Panc1 (cell line): ENCODE measurements at regions not wholly inside any gene's neighbourhood (a gene's known extent, or its start where the extent isn't known, plus 50 kb on each side); places are given as distances from the start of the nearest gene placed in this dataset.

ENCODE experiments used
- SIN3A ChIP-seq: IDR thresholded peaks from 2 replicates; pipeline ENCODE4 v1.6.1; 2012; ENCODE audit warnings: low read depth, mild to moderate bottlenecking, low read length, moderate library complexity, borderline replicate concordance; ENCODE audit not compliant: insufficient read depth
- TF ChIP-seq, protein P1 (sequence below): fragments of 450-650 bp; IDR thresholded peaks from 2 replicates; pipeline ENCODE4 v1.5.1; 2017; ENCODE audit warnings: mild to moderate bottlenecking

DNA sequence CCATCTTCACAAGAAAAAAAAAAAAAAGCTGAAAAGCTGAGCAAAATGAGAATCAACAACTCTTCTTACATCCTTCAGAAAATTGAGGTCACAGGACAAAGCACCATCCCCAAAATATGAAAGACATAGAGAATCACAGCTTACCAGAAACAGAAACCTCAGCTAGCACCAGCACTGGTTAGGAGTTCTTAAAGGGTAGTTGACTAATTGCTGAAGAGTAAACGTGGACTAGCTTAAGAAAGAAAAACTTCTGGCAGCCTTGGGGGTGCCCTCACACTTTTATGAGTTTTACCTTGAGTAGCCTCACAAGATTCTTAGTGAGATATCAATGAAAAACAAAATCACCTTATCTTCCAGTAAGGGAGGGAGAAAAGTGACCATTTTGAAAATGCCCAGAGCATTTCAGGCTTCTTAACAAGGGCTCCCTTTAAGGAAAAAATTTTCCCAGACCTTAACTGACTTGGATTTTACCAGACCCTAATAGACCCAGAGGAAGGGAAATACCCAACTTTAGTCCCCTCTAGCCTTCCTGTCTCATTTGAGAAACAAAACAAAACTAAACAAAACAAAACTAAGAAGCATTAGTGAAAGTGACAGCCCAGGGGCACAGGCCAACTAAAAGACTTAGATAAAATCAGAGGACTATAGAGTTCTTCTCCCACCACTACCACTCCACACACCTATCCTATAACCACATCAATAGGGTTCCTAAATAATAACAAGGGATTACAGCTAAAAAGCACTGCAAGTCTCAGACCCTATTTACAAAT lies 888.6 kb downstream of the DIAPH3 start:
- TF ChIP-seq, protein P1, sequence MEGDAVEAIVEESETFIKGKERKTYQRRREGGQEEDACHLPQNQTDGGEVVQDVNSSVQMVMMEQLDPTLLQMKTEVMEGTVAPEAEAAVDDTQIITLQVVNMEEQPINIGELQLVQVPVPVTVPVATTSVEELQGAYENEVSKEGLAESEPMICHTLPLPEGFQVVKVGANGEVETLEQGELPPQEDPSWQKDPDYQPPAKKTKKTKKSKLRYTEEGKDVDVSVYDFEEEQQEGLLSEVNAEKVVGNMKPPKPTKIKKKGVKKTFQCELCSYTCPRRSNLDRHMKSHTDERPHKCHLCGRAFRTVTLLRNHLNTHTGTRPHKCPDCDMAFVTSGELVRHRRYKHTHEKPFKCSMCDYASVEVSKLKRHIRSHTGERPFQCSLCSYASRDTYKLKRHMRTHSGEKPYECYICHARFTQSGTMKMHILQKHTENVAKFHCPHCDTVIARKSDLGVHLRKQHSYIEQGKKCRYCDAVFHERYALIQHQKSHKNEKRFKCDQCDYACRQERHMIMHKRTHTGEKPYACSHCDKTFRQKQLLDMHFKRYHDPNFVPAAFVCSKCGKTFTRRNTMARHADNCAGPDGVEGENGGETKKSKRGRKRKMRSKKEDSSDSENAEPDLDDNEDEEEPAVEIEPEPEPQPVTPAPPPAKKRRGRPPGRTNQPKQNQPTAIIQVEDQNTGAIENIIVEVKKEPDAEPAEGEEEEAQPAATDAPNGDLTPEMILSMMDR = no peak
- TF ChIP-seq SIN3A = no peak
